ENCODE measurements at regions not wholly inside any gene's neighbourhood (a gene's known extent, or its start where the extent isn't known, plus 50 kb on each side); places are given as distances from the start of the nearest gene placed in this dataset.
"Not testable (repeated sequence)": the region's sequence is repeated elsewhere in the genome, so short reads cannot be mapped to it uniquely, and the experiment has no call there.

GRCh38 chr4:19191979-19192650 lies 1059.6 kb upstream of the SLIT2 start:
- no peak for DNase-seq

- DNase-seq, result no peak
Observed at GRCh38 chr4:19187691-19188090, 1064.0 kb upstream of the SLIT2 start.

DNA sequence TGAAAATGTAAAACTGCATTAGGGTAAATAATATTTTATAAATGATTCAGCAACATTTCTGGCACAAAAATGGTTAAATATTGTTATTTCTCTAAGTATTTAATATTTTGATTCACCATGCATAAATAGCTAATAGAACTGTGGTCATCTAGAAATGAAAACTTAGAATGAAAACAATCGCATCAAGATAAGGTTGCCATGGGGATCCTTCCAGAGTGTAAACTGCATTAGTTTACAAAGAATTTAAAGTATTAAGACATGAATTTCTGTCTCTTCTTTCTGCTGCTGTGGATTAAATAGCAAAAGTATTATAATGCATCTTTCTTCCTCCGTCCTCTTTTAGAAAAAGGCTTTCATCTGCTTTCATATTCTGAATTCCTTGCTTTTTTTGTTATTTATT lies 1064.6 kb upstream of the SLIT2 start:
- DNase-seq, result no peak

DNA sequence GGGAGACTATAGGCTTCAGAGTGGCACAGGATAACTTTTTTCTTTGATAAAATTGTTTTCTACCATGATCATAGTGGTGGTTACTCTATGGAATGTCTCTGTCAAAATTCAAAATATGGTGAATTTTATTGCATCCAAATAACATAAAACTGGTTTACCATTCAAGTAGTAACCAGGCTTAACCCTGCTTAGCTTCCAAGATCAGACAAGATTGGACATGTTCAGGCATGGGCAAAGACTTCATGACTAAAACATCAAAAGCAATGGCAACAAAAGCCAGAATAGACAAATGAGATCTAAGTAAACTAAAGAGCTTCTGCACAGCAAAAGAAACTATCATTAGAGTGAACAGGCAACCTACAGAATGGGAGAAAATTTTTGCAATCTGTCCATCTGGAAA lies 1070.1 kb upstream of the SLIT2 start:
- DNase-seq, result not testable (repeated sequence)

- no peak for DNase-seq
Observed at GRCh38 chr4:19178835-19179234, 1072.9 kb upstream of the SLIT2 start.

DNA sequence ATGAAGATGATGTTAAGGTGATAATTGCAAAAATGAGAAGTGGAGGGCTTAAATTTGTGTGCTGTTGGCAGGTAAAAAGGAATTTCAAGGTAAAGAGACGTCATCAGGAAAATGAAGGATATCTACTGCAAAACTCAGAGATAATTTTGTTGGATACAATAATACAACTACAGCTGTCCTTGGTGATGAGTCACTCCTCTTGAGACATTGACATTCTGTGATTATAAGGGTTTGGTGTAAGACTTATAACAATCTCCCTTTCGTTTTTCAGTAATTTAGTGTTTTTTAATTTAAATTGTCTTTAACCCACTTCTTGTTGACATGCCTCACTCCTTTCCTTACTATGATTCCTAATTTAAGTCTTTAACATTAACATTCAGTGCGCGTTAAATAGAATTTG lies 1074.1 kb upstream of the SLIT2 start:
- DNase-seq, result no peak

GRCh38 chr4:19171832-19172231 lies 1079.9 kb upstream of the SLIT2 start:
- no peak for DNase-seq

GRCh38 chr4:19167311-19167710 lies 1084.4 kb upstream of the SLIT2 start:
- no peak for DNase-seq

GRCh38 chr4:19164334-19164733 lies 1087.4 kb upstream of the SLIT2 start:
- no peak for DNase-seq

DNA sequence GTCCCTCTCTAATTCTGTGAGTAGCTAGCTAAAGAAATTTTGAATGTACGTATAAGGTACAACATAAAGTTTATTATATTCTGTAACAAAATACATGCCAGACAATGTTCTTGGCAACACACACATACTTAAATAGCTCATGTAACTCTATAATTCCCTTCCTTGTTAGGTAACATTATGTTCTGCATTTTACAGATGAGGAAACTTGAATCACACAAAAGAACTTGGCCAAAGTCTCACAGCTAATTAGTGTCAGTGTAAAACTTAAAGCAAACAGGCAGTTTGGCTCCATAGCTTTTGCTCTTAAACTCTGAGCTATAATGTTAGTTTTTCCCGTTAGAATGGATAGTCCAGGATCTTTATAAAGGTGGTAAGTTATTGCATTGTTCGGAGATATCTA lies 1091.8 kb upstream of the SLIT2 start:
- DNase-seq, result no peak

DNA sequence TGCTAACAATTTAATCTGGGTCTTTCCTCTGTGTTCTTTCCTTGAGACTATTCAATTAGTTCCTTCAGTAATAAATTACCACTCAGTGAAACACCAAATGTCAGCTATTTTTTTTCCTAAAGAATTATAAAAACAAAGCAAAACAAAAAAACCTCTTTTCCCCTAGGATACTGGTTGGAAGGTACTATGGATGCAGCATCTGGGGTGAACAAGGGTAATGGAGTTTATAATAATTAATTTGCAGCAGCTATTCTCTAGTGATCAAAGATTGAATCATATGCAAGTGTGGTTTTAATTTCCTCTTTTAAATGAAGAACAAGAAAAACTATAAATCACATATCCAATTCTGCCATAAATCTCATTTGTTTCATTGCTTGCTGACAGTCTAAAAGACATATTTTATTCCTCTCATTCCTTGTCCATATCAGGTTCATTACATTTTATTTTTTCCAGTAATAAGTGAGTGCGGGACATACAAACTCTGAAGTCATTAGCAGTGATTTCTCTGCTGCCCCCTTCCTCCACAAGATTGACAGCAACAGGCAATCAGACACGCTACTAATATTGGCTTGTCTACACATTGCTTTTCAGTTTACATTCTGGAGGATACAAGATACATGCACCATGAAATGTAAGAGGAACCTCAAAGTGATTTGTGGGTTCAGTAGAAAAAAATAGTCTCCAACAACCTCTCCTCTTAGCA lies 1093.4 kb upstream of the SLIT2 start:
- DNase-seq, result no peak

DNA sequence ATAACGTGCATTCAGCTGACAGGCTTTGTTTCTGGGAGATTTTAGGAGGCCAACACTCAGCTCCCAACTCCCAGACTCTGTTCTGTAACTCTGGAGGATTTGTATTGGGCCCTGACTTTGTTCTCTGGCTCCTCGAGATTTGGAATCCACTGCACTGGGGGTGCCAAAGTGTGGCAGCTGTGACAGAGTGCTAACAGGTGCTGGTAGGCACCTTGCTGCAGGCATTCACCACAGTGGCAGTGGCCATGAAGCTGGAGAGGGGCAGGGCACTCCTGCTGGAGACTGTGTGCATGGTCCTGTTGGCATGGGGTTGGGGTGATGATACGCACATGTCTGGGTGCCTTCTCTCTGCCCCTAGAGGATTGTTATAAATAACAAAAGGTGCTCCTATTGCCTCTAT lies 1094.9 kb upstream of the SLIT2 start:
- DNase-seq, result no peak

- no peak for DNase-seq
Observed at GRCh38 chr4:19155568-19155967, 1096.1 kb upstream of the SLIT2 start.

GRCh38 chr4:19154267-19154666 lies 1097.4 kb upstream of the SLIT2 start:
- not testable (repeated sequence) for DNase-seq

- DNase-seq, result no peak
Observed at GRCh38 chr4:19152264-19152663, 1099.4 kb upstream of the SLIT2 start.

DNA sequence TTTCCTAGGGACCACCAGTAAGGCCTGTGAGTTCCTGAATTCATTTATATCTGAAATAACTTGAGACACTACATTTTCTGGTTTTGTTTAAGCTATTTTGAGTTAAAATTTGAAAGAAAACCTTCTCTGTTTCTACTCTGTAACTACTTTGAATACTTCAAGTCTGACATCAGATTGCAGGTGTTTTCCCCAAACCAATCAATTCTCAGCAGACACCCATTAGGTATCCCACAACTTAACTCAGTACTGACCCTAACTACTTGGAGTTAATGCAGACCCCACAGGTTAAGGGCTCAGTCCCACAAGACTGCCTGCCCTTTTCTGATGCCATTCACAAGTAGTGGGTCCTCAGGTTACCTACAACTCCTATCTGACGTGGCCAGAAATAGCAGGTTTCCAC lies 1100.0 kb upstream of the SLIT2 start:
- no peak for DNase-seq

DNA sequence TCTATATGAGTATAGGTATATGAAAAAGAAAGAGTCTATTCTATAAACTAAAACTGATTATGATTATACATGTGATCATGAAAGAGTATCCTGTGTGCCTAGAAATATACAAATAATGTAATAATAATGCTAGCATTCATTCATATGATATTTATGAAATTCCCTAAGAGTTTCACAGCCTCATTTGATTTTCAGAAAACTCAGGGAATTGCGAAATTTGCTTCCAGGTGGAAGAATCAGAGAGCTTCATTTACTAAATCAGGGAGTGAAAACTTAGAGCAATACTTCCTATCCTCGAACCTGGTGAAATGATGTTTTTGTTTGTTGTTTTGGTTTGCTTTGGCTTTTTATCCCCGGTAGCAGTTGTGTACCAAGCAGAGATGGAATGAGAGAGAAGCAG lies 1105.7 kb upstream of the SLIT2 start:
- no peak for DNase-seq

DNA sequence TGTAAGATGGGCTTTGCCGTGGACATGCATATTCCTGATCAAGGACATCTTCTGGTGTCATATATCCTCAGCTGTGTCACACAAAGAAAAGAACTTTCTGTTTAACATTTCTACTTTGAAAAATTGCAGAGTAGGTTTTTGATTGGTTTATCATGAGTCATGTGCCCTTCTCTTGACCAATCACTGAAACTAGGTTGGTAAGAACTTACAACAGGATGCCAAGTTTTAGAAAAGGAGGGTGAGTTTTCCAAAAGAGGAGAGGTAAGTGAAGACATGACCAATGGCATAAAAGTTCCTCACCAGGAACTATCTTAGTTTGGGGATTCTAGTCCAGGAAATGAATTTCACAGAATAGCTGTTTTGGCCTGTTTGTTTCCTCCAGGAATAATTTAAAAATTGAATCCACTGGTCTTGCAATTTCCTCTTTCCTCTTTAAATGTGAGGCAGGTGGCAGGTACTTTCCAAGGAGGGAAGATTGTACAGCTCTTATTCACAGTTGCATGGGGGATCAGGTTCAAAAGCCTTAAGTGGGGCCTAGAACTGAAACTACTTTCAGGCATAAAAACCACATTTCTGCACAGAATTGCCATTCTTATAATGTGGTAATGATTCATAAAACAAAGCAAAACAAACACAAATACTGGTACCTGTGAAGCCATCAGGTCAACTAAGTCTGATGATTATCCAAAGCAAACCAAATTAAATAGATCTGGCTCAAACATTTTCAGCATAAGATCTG lies 1114.5 kb upstream of the LCORL start:
- DNase-seq, result no peak

GRCh38 chr4:19134685-19135084 lies 1113.1 kb upstream of the LCORL start:
- DNase-seq, result no peak

- DNase-seq, result no peak
Observed at GRCh38 chr4:19133315-19133714, 1111.8 kb upstream of the LCORL start.

GRCh38 chr4:19130866-19131265 lies 1109.3 kb upstream of the LCORL start:
- DNase-seq, result no peak

- no peak for DNase-seq
Observed at GRCh38 chr4:19128176-19128575, 1106.6 kb upstream of the LCORL start.

GRCh38 chr4:19126903-19127302 lies 1105.3 kb upstream of the LCORL start:
- no peak for DNase-seq

- no peak for DNase-seq
Observed at GRCh38 chr4:19123681-19124080, 1102.1 kb upstream of the LCORL start.

Data from activated gamma-delta T cell treated with Interleukin-2 at 50 U/mL for 16 hours (primary cell).